Astrocyte of the spinal cord (primary cell): ENCODE measurements at regions not wholly inside any gene's neighbourhood (a gene's known extent, or its start where the extent isn't known, plus 50 kb on each side); places are given as distances from the start of the nearest gene placed in this dataset.
A peak's percentile ranks its signal among the peaks of the same experiment; 100 is the strongest.

Source experiments
- DNase-seq: peaks from one replicate; pipeline ENCODE4 v3.0.0; 2011; ENCODE audit warnings: low read depth, low spot score
- H3K4me3 ChIP-seq: 2 replicates; pipeline ENCODE4 v1.5.1; 2011; ENCODE audit warnings: low read depth, mild to moderate bottlenecking, low read length, moderate library complexity
- in situ Hi-C: cut with HindIII; loops from 2 replicates; pipeline ENCODE4 v1.10.0; 2017; ENCODE audit warnings: low sequenced_read_pairs
- TF ChIP-seq, protein P1 (sequence below): IDR thresholded peaks from 2 replicates; pipeline ENCODE4 v1.5.1; 2012; ENCODE audit warnings: low read depth, mild to moderate bottlenecking, low read length, inconsistent platforms

DNA sequence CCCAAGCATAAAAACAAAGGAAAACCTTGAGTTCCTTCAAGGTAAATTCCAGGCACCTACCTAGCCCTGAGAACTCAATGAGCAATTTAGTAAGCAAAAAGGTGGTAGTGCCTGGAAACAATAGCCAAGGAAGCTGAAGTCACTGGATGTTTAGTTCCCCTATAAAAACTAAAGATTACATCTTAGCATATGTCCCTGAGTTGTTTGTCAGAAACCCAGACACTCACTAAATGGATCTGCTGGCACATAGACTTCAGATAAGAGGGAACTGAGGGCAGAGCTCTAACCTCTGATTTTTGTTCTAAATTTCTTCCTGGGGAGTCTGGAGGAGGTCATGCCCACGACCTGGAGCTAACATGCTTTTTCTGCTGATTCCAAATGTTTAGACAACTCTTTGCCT is 532.8 kb upstream of the SALL1 start:
- H3K4me3 ChIP-seq = no peak overlapping the region
- in situ Hi-C loops = no loop called here
- TF ChIP-seq, protein P1, sequence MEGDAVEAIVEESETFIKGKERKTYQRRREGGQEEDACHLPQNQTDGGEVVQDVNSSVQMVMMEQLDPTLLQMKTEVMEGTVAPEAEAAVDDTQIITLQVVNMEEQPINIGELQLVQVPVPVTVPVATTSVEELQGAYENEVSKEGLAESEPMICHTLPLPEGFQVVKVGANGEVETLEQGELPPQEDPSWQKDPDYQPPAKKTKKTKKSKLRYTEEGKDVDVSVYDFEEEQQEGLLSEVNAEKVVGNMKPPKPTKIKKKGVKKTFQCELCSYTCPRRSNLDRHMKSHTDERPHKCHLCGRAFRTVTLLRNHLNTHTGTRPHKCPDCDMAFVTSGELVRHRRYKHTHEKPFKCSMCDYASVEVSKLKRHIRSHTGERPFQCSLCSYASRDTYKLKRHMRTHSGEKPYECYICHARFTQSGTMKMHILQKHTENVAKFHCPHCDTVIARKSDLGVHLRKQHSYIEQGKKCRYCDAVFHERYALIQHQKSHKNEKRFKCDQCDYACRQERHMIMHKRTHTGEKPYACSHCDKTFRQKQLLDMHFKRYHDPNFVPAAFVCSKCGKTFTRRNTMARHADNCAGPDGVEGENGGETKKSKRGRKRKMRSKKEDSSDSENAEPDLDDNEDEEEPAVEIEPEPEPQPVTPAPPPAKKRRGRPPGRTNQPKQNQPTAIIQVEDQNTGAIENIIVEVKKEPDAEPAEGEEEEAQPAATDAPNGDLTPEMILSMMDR = no peak
- no peak for DNase-seq

- TF ChIP-seq, protein P1 = no peak
- H3K4me3 ChIP-seq = no peak overlapping the region
- in situ Hi-C loops = no loop called here
- DNase-seq = no peak
These were observed 531.8 kb upstream of the SALL1 start for GRCh38 chr16:51682905-51683304.

- TF ChIP-seq, protein P1 = no peak
- in situ Hi-C loops = no loop called here
- no peak overlapping the region for H3K4me3 ChIP-seq
- no peak for DNase-seq
These were observed 523.5 kb upstream of the SALL1 start for GRCh38 chr16:51674615-51675014.

DNA sequence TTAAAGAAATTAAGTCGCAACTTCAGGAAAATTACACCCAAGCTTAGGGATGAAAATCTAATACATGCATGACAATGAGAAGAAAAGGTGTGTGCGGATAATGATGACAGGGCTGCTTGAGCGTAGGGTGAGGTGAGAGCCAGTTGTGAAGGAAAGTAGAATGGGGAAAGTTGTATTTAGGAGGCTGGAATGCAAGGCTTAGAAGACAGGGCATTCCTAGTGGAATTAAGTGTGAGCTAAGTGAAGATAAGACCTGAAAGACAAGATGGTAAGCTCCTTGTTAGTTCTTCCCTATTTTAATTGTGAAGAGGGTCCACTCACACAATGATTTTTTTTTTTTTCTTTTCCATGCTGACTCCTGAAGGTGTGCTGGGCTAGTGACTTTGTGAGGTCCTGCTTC is 519.5 kb upstream of the SALL1 start:
- TF ChIP-seq, protein P1 = no peak
- in situ Hi-C loops = no loop called here
- no peak overlapping the region for H3K4me3 ChIP-seq
- no peak for DNase-seq

DNA sequence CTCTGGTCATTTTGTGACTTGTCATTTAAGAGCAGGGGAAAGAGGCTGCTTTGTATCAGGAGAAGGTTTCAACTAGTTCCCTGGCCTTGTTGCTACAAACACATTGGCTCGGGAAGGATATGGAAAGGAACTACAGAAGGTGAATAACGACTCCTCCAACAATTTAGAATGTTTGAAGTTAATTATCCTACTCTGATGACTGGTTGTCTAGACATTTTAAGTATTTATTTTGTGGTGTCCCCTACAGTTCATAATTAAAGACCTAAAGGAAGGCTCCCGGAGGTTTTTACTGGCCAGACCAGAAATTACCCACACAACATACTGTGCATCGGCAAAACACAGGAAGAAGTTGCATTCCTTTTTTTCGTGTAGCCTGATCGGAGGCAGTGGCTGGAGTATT is 515.8 kb upstream of the SALL1 start:
- TF ChIP-seq, protein P1 = no peak
- H3K4me3 ChIP-seq = no peak overlapping the region
- in situ Hi-C loops = no loop called here
- peak; percentile 74 for DNase-seq

GRCh38 chr16:51666074-51666473 is 515.0 kb upstream of the SALL1 start:
- TF ChIP-seq, protein P1 = no peak

DNA sequence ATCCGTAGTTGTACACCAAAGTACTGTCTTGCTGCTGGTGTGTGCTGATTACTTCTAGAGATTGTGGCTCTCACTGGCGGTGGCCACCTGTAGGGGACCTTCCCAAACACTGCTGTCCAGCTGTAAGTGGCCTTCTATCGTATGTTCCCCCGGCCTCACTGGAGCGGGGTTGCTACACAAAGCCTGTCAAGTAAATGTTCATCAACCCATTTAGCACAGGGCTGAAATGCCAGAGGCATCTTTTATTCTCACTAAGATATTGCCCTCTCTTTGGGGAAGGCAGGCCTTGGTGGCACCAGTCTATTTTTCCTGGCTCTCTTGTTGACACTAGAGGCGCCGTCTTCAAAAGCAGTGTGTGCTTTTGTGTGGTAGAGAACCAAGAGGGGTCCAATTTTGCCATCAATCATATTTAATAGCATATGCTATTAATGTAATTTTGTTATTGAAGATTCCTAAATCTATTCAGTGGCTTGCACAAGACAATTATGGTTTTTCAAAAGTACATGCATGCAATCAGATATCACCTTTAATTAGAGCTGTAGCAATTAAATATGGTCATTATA is 514.4 kb upstream of the SALL1 start:
- in situ Hi-C loops = no loop called here
- no peak overlapping the region for H3K4me3 ChIP-seq
- TF ChIP-seq, protein P1 = no peak
- DNase-seq = no peak

More at GRCh38 chr16:51666074-51666473, 515.0 kb upstream of the SALL1 start:
- in situ Hi-C loops = no loop called here
- H3K4me3 ChIP-seq = no peak overlapping the region
- peak; percentile 27 for DNase-seq
